ENCODE measurements at regions not wholly inside any gene's neighbourhood (a gene's known extent, or its start where the extent isn't known, plus 50 kb on each side); places are given as distances from the start of the nearest gene placed in this dataset.

GRCh38 chr13:57784633-57785032 lies 153.1 kb downstream of the PCDH17 start:
- no peak for DNase-seq (ENCODE audit: low read depth in 2 of 2)

- DNase-seq (ENCODE audit: low read depth in 2 of 2) = no peak
These were observed 155.7 kb downstream of the PCDH17 start for GRCh38 chr13:57787058-57787791.

- DNase-seq (ENCODE audit: low read depth in 2 of 2) = no peak
These were observed 168.1 kb downstream of the PCDH17 start for GRCh38 chr13:57799624-57800023.

GRCh38 chr13:57813651-57814050 lies 182.1 kb downstream of the PCDH17 start:
- no peak for DNase-seq (ENCODE audit: low read depth in 2 of 2)

DNA sequence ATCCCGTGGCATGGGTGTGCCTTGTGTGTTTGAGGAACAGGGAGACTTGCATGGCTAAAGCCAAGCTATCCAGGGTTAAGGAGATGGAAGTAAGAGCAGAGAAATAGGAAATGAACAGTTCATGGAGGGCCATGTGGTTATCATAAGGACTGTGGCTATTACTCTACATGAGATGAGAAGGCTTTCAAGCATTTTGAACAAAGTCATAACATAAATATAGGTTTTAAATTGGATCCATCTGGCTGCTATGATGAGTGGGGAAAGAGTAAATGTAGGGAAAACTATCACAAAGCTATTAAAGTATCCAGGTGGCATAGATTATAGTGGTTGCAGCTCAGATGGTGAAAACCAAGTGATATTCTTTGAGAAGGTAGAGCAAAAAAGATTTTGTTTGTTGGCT lies 184.1 kb downstream of the PCDH17 start:
- DNase-seq (ENCODE audit: low read depth in 2 of 2) = no peak

DNA sequence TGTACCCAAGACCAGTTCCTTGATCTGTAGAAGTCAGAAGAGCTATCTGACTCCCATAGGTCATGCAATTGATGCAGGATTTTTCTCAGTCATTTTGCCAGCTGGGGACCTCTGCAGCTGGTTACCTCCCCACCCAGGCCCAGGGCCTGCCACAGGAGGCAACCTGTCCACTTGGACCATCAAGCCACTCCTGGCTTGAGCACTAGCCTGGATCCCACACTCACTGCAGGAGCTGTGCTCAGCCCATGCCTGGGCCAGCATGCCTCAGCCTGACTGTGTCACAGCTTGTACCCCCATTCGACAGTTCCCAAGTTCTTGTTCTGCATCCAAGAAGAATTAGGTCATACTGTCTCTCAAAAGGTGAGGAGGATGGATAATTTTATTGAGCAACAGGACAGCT lies 189.4 kb downstream of the PCDH17 start:
- DNase-seq (ENCODE audit: low read depth in 2 of 2) = no peak

DNA sequence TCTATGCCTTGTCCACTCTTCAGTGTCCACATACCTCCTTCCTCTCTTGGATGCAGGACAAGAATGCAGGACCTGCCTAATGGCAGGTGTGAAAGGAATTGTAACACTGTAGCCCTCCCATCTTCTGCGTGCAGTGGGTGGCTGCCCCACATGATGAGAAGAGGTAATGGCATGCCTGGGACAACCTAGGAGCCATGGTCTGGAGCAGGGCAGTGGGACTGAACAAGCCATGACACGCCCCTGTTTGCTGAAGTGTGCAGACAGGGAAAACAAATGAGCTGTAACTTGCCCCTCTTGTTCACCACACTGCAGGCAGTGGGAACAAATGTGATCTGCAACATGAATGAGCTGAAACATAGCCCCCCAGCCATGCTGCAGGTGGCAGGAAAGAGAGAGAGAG lies 192.2 kb downstream of the PCDH17 start:
- no peak for DNase-seq (ENCODE audit: low read depth in 2 of 2)

GRCh38 chr13:57824121-57824520 lies 192.6 kb downstream of the PCDH17 start:
- no peak for DNase-seq (ENCODE audit: low read depth in 2 of 2)

- no peak for DNase-seq (ENCODE audit: low read depth in 2 of 2)
These were observed 193.5 kb downstream of the PCDH17 start for GRCh38 chr13:57825066-57825465.

DNA sequence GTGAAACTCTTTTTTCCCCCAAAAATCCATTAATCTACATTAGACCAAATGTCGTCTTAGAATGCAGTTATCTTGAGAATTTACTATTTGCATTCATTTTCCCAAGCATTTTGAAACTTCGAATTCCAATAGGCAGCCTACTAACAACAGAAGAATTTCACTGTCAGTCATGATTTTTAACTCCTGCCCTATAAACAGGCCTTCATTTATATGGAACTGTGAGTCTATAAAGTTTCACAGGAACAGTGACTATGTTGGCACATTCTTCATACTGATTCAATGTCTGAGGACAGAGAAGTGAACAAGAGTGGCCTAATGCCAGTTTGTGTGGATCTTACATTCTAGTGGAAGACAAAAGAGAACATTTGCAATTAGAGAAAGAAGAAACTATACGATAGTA lies 198.0 kb downstream of the PCDH17 start:
- no peak for DNase-seq (ENCODE audit: low read depth in 2 of 2)

GRCh38 chr13:57832187-57832586 lies 200.6 kb downstream of the PCDH17 start:
- DNase-seq (ENCODE audit: low read depth in 2 of 2) = no peak

DNA sequence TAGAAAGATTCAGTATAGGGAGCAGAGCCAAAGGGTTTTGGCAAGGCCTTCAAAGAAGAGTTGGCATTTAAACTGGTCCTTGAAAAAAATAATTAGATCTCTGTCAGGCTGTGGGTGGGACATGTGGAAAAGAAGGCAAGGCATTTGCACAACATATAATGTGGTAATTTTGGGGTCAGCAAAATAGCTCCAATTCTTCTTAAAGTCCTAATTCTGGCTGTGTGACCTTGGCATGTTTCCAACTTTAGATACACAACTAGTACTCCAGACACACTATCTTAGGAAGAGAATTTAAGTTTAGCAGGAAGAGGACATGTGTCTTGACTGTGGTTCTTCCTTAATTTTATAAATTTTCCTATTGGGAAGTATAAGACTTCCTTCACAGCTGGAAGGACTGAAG lies 206.3 kb downstream of the PCDH17 start:
- DNase-seq (ENCODE audit: low read depth in 2 of 2) = no peak

DNA sequence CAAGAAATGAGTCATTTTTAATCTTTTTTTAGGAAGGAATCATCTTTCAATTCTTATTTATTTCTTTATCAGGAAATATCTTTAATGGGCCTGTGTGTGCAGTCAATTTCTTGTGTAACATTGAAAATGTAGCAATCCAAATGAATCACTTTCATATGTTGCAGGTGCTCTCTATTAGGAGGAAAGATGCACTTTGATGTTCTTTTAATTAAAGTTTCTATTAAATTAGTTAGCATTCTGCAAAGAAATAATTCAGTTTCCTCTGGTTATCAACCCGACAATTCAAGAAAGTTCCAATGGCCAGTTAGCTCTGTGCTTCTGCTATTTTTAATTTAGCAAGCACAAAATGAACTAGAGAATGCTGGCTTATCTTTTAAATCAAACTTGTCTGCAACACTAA lies 212.0 kb downstream of the PCDH17 start:
- no peak for DNase-seq (ENCODE audit: low read depth in 2 of 2)

- DNase-seq (ENCODE audit: low read depth in 2 of 2) = no peak
These were observed 215.1 kb downstream of the PCDH17 start for GRCh38 chr13:57846600-57847173.

DNA sequence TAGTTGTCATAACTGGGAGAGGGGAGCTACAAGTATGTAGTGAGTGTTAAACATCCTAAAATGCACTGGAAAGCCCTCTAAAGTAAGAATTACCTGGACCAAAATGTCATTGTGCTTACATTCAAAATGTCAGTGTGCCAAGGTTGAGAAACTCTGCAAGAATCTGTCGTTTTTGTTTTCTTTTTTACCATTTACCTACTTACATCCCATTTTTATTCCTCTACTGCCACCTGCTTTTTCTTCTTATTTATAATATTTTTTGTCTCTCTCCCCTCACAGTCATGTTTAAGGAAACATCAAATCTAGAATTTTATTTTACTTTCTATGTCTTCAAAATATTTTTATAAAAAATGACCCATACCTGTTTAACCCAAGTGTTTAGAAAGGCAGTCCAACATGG lies 226.4 kb downstream of the PCDH17 start:
- DNase-seq (ENCODE audit: low read depth in 2 of 2) = no peak

GRCh38 chr13:57858376-57858775 lies 226.8 kb downstream of the PCDH17 start:
- no peak for DNase-seq (ENCODE audit: low read depth in 2 of 2)

- no peak for DNase-seq (ENCODE audit: low read depth in 2 of 2)
These were observed 231.3 kb downstream of the PCDH17 start for GRCh38 chr13:57862879-57863278.

GRCh38 chr13:57865600-57866294 lies 234.2 kb downstream of the PCDH17 start:
- no peak for DNase-seq (ENCODE audit: low read depth in 2 of 2)

- no peak for DNase-seq (ENCODE audit: low read depth in 2 of 2)
These were observed 243.0 kb downstream of the PCDH17 start for GRCh38 chr13:57874530-57874929.

- DNase-seq (ENCODE audit: low read depth in 2 of 2) = no peak
These were observed 246.1 kb downstream of the PCDH17 start for GRCh38 chr13:57877601-57878000.

DNA sequence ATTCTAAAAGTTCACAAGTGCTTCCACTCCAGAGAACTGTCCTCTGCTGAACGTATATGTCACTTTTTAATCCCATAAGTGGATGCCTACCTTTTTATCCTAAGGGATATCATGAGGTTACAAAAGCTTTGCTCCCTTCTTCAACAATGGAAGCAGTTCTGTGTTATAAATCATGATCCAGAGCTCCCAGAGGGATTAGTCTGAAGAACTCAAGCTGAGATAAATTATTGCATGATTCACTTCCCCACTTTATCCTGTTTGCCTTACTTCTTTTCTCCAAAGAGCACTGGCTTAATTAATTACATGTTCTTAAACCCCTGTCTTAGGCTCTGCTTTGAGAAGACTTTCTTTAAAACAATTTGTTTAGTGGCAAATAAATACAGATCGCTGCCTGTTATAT lies 246.7 kb downstream of the PCDH17 start:
- no peak for DNase-seq (ENCODE audit: low read depth in 2 of 2)

GRCh38 chr13:57897225-57897624 lies 265.7 kb downstream of the PCDH17 start:
- no peak for DNase-seq (ENCODE audit: low read depth in 2 of 2)

DNA sequence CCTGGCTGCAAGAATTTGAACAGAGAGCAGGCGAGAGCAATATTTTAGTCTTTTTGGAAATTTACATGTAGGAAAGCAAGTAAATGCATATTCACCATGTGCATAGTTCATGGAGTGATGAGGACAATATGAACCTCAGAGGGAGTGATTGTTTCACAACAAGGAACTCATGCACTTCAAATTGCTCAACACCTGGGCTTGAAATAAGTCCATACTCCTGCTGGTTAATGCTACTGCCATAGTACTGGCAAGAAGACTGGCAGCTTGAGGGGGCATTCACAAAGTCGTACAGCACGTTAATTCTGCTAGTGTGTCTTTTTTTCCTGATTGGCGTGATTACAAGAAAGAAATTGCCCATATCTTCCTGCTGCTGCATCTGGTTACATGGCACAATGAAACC lies 267.6 kb downstream of the PCDH17 start:
- no peak for DNase-seq (ENCODE audit: low read depth in 2 of 2)

Data from stimulated activated CD4-positive, alpha-beta T cell treated with anti-CD3 and anti-CD28 coated beads, Interleukin-12 subunit alpha, Interleukin-12 subunit beta, amount 100 ng/mL, for 24 hours (primary cell).